ENCODE measurements at regions not wholly inside any gene's neighbourhood (a gene's known extent, or its start where the extent isn't known, plus 50 kb on each side); places are given as distances from the start of the nearest gene placed in this dataset.

GRCh38 chr5:89045216-89045615, 162.2 kb upstream of the MEF2C start:
- no peak for DNase-seq (ENCODE audit: extremely low read depth, insufficient read length)
- TF ChIP-seq CTCF (IDR thresholded peaks at IDR 0.05; ENCODE audit: insufficient read depth, low read length, poor library complexity, severe bottlenecking), result no peak
- H3K36me3 ChIP-seq (ENCODE audit: control insufficient read depth, insufficient read depth, low read length), result no peaks in the 10 kb centered on the region
- no peaks in the 10 kb centered on the region for H3K27me3 ChIP-seq (replicated peaks; ENCODE audit: control insufficient read depth, insufficient read depth, low read length)
- no peak overlapping the region for H3K4me3 ChIP-seq (replicated peaks; ENCODE audit: low read depth, low read length)

GRCh38 chr5:89044674-89045200, 161.8 kb upstream of the MEF2C start:
- H3K36me3 ChIP-seq (ENCODE audit: control insufficient read depth, insufficient read depth, low read length), result no peaks in the 10 kb centered on the region
- H3K27me3 ChIP-seq (replicated peaks; ENCODE audit: control insufficient read depth, insufficient read depth, low read length), result no peaks in the 10 kb centered on the region
- DNase-seq (ENCODE audit: extremely low read depth, insufficient read length), result no peak
- TF ChIP-seq CTCF (IDR thresholded peaks at IDR 0.05; ENCODE audit: insufficient read depth, low read length, poor library complexity, severe bottlenecking), result no peak
- H3K4me3 ChIP-seq (replicated peaks; ENCODE audit: low read depth, low read length), result no peak overlapping the region

- no peak for DNase-seq (ENCODE audit: extremely low read depth, insufficient read length)
- Histone ChIP-seq H3K27me3 (replicated peaks; ENCODE audit: control insufficient read depth, insufficient read depth, low read length) (no peaks in the 10 kb centered on the region), H3K36me3 (ENCODE audit: control insufficient read depth, insufficient read depth, low read length) (no peaks in the 10 kb centered on the region), H3K4me3 (replicated peaks; ENCODE audit: low read depth, low read length) (no peak overlapping the region)
- no peak for TF ChIP-seq CTCF (IDR thresholded peaks at IDR 0.05; ENCODE audit: insufficient read depth, low read length, poor library complexity, severe bottlenecking)
Observed at GRCh38 chr5:89043676-89044075, 160.7 kb upstream of the MEF2C start.

- no peak for TF ChIP-seq CTCF (IDR thresholded peaks at IDR 0.05; ENCODE audit: insufficient read depth, low read length, poor library complexity, severe bottlenecking)
- no peak for DNase-seq (ENCODE audit: extremely low read depth, insufficient read length)
- Histone ChIP-seq H3K36me3 (ENCODE audit: control insufficient read depth, insufficient read depth, low read length) (no peaks in the 10 kb centered on the region), H3K4me3 (replicated peaks; ENCODE audit: low read depth, low read length) (no peak overlapping the region), H3K27me3 (replicated peaks; ENCODE audit: control insufficient read depth, insufficient read depth, low read length) (no peaks in the 10 kb centered on the region)
Observed at GRCh38 chr5:89042746-89043145, 159.8 kb upstream of the MEF2C start.

- no peak for DNase-seq (ENCODE audit: extremely low read depth, insufficient read length)
- Histone ChIP-seq H3K36me3 (ENCODE audit: control insufficient read depth, insufficient read depth, low read length) (no peaks in the 10 kb centered on the region), H3K27me3 (replicated peaks; ENCODE audit: control insufficient read depth, insufficient read depth, low read length) (no peaks in the 10 kb centered on the region), H3K4me3 (replicated peaks; ENCODE audit: low read depth, low read length) (no peak overlapping the region)
- TF ChIP-seq CTCF (IDR thresholded peaks at IDR 0.05; ENCODE audit: insufficient read depth, low read length, poor library complexity, severe bottlenecking), result no peak
Observed at GRCh38 chr5:89041976-89042375, 159.0 kb upstream of the MEF2C start.

- Histone ChIP-seq H3K4me3 (replicated peaks; ENCODE audit: low read depth, low read length) (no peak overlapping the region), H3K36me3 (ENCODE audit: control insufficient read depth, insufficient read depth, low read length) (no peaks in the 10 kb centered on the region), H3K27me3 (replicated peaks; ENCODE audit: control insufficient read depth, insufficient read depth, low read length) (no peaks in the 10 kb centered on the region)
- no peak for DNase-seq (ENCODE audit: extremely low read depth, insufficient read length)
- TF ChIP-seq CTCF (IDR thresholded peaks at IDR 0.05; ENCODE audit: insufficient read depth, low read length, poor library complexity, severe bottlenecking), result no peak
Observed at GRCh38 chr5:89041249-89041779, 158.3 kb upstream of the MEF2C start.
